ENCODE measurements at regions not wholly inside any gene's neighbourhood (a gene's known extent, or its start where the extent isn't known, plus 50 kb on each side); places are given as distances from the start of the nearest gene placed in this dataset.

DNA sequence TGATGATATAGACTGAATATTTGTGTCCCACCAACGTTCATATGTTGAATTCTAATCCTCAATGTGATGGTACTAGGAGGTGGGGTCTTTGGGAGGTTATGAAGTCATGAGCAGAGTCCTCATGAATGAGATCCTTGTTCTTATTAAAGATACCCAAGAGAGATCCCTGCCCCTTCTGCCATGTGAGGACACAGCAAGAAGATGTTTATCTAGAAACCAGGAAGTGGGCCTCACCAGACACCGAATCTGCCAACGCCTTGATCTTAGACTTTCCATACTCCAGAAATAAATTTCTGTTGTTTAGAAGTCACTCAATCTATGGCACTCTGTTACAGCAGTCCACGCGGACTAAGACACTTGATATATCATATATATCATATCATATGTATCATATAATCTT lies 67.7 kb upstream of the GCM1 start:
- TF ChIP-seq, protein P1, sequence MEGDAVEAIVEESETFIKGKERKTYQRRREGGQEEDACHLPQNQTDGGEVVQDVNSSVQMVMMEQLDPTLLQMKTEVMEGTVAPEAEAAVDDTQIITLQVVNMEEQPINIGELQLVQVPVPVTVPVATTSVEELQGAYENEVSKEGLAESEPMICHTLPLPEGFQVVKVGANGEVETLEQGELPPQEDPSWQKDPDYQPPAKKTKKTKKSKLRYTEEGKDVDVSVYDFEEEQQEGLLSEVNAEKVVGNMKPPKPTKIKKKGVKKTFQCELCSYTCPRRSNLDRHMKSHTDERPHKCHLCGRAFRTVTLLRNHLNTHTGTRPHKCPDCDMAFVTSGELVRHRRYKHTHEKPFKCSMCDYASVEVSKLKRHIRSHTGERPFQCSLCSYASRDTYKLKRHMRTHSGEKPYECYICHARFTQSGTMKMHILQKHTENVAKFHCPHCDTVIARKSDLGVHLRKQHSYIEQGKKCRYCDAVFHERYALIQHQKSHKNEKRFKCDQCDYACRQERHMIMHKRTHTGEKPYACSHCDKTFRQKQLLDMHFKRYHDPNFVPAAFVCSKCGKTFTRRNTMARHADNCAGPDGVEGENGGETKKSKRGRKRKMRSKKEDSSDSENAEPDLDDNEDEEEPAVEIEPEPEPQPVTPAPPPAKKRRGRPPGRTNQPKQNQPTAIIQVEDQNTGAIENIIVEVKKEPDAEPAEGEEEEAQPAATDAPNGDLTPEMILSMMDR (IDR thresholded peaks at IDR 0.05; ENCODE audit: extremely low read depth, missing control alignments), result no peak
- no peak for DNase-seq (ENCODE audit: low spot score)

DNA sequence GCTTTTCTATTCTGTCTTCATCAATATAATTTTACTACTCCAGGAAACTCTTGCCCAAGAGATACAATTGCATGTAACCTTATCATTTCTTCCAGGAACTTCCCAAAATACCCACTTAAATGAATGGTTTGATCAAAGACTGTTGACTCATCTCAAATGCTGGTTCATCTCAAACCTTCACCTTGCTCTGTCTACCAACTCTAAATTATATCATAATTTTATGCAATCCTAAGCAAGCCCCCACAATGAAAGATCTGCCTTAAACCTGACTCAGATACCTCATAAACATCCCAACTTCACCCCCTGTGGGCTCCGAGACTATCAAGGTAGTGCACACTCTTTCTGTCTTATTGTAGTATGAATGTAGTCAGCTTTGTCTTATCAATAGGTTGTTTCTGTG lies 65.5 kb upstream of the GCM1 start:
- TF ChIP-seq, protein P1 (IDR thresholded peaks at IDR 0.05; ENCODE audit: extremely low read depth, missing control alignments), result no peak
- DNase-seq (ENCODE audit: low spot score), result no peak

DNA sequence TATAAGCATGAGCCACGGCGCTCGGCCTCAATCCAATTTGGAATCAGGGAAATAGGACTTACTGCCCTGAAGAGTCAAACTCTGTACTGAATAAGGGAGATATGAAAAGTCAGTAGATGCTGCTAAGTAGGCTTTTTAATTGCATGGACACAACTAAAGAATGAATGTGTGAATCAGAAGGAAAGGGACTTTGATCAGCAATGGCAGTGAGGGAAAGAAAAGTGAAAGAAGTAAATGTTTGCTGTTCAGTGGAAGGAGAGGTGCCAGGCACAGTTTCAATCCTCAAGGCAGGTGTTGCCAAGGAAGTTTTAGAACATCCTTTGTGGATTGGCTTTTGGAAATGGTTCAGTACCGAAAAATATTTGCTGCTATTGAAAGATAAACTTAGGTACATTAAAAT lies 62.2 kb upstream of the GCM1 start:
- TF ChIP-seq, protein P1 (IDR thresholded peaks at IDR 0.05; ENCODE audit: extremely low read depth, missing control alignments), result no peak
- no peak for DNase-seq (ENCODE audit: low spot score)

DNA sequence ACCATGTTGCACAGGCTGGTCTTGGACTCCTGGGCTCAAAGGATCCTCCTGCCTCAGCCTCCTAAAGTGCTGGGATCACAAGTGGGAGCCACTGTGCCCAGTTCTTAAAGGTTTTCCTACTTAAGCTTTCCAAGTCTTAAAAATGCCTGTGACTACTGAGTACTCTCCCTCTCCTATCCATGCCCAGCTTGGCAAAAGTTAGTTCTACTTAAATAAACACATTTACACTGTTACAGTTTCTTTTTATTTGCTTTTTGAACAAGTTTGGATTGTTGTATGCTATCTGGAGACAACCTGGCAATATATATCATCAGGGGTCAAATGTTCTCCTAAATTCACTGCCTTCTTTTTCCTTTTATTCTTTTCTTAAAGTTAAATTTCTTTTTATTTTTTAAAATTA lies 61.0 kb upstream of the GCM1 start:
- no peak for DNase-seq (ENCODE audit: low spot score)
- TF ChIP-seq, protein P1 (IDR thresholded peaks at IDR 0.05; ENCODE audit: extremely low read depth, missing control alignments), result no peak

DNA sequence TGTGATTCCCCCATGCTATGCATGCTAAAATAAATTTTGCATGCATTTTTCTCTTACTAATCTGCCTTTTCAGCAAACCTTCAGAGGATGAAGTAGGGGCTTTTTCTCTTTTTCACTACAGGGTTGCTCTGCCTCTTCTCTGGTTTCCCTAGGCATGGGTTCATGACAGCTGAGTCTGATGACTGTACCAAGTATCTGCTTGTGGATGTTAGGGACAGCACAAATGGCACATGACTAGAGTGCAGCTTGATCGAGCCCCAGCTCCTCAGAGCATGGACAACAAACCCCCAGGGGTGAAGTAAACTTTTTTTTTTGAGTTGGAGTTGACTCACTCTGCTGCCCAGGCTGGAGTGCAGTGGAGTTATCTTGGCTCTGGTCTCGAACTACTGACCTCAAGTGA lies 57.1 kb upstream of the GCM1 start:
- TF ChIP-seq, protein P1 (IDR thresholded peaks at IDR 0.05; ENCODE audit: extremely low read depth, missing control alignments), result no peak
- DNase-seq (ENCODE audit: low spot score), result no peak

DNA sequence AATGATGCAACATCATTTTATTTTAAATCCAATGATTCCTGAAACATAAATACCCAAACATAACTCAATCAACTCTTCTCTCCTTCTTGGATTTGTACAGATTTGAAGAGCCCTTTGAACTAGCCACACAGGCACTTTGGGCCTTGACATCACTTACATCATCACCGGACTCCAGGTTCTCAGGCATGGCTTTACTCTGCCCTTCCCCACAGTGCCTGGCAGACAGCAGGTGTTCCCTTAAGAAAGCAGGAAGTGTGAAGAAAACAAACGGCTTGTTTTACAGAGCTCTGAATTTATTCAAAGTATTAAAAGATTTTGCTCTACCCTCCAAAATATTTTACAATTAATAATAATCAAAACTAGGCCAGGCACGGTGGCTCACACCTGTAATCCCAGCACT lies 54.8 kb upstream of the GCM1 start:
- no peak for DNase-seq (ENCODE audit: low spot score)
- TF ChIP-seq, protein P1 (IDR thresholded peaks at IDR 0.05; ENCODE audit: extremely low read depth, missing control alignments), result no peak

DNA sequence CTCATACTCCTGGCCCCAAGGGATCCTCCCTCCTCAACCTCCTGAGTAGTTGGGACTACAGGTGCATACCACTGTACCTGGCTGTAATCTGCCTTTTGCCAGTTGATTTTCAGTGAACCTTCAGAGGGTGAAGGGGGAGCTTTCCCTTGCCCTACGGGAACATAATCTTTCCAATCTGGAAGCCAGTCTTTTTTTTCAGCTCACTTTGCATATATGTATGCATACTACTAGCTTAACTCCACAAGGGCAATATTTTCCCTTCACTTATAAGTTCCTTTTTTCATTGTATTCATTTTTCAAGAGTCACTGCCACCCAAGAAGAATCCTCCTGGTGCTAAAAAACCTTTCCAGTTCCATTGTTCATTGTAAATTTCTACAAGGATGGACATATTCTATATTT lies 53.4 kb upstream of the GCM1 start:
- DNase-seq (ENCODE audit: low spot score), result no peak
- TF ChIP-seq, protein P1 (IDR thresholded peaks at IDR 0.05; ENCODE audit: extremely low read depth, missing control alignments), result no peak

All from GM20000 (cell line).